ENCODE measurements at regions not wholly inside any gene's neighbourhood (a gene's known extent, or its start where the extent isn't known, plus 50 kb on each side); places are given as distances from the start of the nearest gene placed in this dataset.
"Not testable (repeated sequence)": the region's sequence is repeated elsewhere in the genome, so short reads cannot be mapped to it uniquely, and the experiment has no call there.

DNA sequence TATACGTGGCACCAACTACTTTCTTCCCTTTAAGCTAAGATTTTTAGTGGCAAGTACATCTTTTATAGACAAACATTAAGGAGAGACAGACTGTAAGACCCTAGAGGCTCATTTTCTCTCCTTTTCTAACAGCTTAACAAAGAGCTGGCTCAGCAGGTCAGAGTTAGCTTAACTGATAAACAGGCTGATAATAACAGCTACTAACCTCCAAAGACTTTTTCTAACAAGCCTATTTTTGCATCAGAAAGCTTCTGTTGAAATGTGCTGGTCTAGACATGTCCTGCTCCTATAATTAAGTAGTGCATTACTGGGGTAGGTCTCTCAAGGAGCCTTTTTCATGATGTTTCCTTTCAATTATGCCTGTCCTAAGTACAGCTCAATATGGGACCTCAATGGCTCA lies 238.2 kb upstream of the FAM3C start:
- intact Hi-C loops (cut with micrococcal nuclease): no loop called here
- Mint-ChIP-seq H3K4me1 (ENCODE audit: low read depth) (no peaks in the 10 kb centered on the region), H3K9me3 (no peaks in the 10 kb centered on the region), H3K27ac (no peak overlapping the region), H3K4me3 (no peak overlapping the region), H3K36me3 (no peaks in the 10 kb centered on the region), H3K27me3 (no peaks in the 10 kb centered on the region)
- ChIA-PET POLR2A (no interaction called here), CTCF (no interaction called here)
- DNase-seq: no peak

GRCh38 chr7:121633186-121633585 lies 237.1 kb upstream of the FAM3C start:
- H3K4me3 Mint-ChIP-seq: no peak overlapping the region
- CTCF ChIA-PET: no interaction called here
- no peaks in the 10 kb centered on the region for H3K27me3 Mint-ChIP-seq
- POLR2A ChIA-PET: no interaction called here
- intact Hi-C loops (cut with micrococcal nuclease): no loop called here
- no peaks in the 10 kb centered on the region for H3K4me1 Mint-ChIP-seq (ENCODE audit: low read depth)
- H3K9me3 Mint-ChIP-seq: no peaks in the 10 kb centered on the region
- no peak for DNase-seq
- H3K27ac Mint-ChIP-seq: no peak overlapping the region
- H3K36me3 Mint-ChIP-seq: no peaks in the 10 kb centered on the region

DNA sequence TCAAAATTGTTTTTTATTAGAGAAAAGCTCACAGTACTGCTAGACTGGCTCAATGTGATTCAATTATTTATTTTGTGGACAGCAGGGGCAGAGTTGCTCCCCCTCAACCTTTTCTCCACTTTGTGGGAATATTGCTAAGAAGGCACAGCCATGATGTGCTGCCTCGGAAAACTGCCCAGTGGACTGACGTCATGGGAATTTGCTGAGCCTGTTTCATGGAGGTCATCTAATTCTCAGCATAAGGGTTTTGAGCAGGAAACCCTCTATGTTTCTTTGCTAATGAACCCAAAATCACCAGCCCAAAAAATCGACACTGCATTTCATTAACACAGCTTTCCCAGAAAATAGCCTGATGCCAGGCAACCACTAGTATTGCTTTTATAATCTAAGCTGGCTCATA lies 228.8 kb upstream of the FAM3C start:
- Mint-ChIP-seq H3K4me1 (ENCODE audit: low read depth) (no peaks in the 10 kb centered on the region), H3K27me3 (no peaks in the 10 kb centered on the region), H3K36me3 (no peaks in the 10 kb centered on the region), H3K4me3 (no peak overlapping the region), H3K27ac (no peak overlapping the region), H3K9me3 (no peaks in the 10 kb centered on the region)
- POLR2A ChIA-PET: no interaction called here
- no peak for DNase-seq
- CTCF ChIA-PET: no interaction called here
- intact Hi-C loops (cut with micrococcal nuclease): no loop called here

DNA sequence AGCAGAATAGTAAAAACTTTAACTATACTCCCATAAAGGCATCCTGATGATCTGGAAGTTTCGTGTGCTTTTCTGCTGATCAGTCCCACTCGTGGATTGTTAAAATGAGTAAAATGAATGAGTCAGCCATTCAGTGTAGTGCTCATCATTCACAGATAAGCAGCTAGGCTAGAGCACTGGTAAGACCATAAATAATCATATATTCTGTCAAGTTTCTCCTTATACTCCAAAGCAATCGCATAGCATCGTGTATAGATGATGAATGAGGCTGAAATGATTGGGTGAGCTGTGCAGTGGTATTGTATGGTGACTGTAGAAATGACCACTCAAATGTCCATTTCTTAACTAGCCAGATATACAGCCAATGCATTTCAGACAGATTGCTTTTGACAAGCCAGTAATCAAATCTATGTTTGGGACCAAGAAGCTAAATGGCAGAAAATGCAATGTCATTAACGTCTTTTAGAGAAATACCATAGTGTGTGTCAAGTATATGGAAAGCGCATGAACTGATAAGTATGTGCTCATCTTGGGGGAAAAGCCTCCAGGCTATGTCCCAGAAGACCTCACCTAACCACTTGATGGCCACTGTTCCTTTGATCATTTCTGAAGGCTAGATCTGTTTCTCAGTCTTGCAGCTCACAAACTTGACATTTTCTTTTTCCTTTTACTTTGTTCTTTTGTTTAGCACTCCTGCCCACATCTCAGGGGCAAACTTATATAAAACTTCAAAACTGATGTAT lies 227.2 kb upstream of the FAM3C start:
- DNase-seq: no peak
- intact Hi-C loops (cut with micrococcal nuclease): no loop called here
- Mint-ChIP-seq H3K9me3 (no peaks in the 10 kb centered on the region), H3K36me3 (no peaks in the 10 kb centered on the region), H3K4me1 (ENCODE audit: low read depth) (no peaks in the 10 kb centered on the region), H3K4me3 (no peak overlapping the region), H3K27ac (no peak overlapping the region), H3K27me3 (no peaks in the 10 kb centered on the region)
- ChIA-PET CTCF (interaction anchor here (0.6 kb wide), 1 partner anchor 367 kb away, joined by 4 read pairs; no protein-coding TSS in a partner anchor), POLR2A (no interaction called here)

- no peak for DNase-seq
- peaks cover 3% of the 10 kb centered on the region for H3K9me3 Mint-ChIP-seq
- no peaks in the 10 kb centered on the region for H3K27me3 Mint-ChIP-seq
- no peak overlapping the region for H3K4me3 Mint-ChIP-seq
- no peaks in the 10 kb centered on the region for H3K4me1 Mint-ChIP-seq (ENCODE audit: low read depth)
- no peaks in the 10 kb centered on the region for H3K36me3 Mint-ChIP-seq
- POLR2A ChIA-PET: no interaction called here
- intact Hi-C loops (cut with micrococcal nuclease): no loop called here
- CTCF ChIA-PET: no interaction called here
- H3K27ac Mint-ChIP-seq: no peak overlapping the region
Observed at GRCh38 chr7:121621937-121622336, 225.8 kb upstream of the FAM3C start.

DNA sequence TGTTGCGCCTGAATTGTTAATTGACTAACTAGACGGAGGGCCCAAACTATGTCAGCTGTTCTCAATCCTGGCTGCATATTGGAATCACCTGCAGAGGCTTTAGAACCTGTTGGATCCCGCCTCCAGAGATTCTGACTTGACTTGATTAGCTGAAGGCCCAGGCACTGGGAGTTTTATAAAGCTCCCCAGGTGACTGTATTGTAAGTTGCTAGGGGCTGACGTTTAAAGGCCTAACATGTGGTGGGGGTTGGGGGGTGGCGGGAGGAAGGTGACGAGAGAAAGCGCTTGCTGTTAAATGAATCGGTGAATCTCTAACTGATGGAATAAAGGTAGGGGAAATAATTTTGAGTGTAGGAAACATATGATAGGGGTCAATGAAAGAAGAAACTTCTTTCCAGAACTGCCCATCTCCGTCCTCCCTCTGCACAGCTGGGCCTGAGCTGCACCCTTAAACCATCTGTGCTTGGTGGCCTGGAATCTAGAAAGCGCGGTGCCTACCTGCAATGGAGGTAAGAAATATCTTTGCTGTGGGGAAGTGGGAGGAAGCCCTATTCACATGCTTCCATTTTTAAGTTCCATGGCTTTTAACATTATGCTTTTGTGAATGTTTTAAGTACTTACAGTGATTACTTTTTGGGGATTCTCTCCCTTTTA lies 225.0 kb upstream of the FAM3C start:
- Mint-ChIP-seq H3K9me3 (peaks cover 3% of the 10 kb centered on the region), H3K36me3 (no peaks in the 10 kb centered on the region), H3K4me1 (ENCODE audit: low read depth) (no peaks in the 10 kb centered on the region), H3K27ac (no peak overlapping the region), H3K27me3 (no peaks in the 10 kb centered on the region), H3K4me3 (no peak overlapping the region)
- POLR2A ChIA-PET: no interaction called here
- intact Hi-C loops (cut with micrococcal nuclease): no loop called here
- CTCF ChIA-PET: no interaction called here
- no peak for DNase-seq

DNA sequence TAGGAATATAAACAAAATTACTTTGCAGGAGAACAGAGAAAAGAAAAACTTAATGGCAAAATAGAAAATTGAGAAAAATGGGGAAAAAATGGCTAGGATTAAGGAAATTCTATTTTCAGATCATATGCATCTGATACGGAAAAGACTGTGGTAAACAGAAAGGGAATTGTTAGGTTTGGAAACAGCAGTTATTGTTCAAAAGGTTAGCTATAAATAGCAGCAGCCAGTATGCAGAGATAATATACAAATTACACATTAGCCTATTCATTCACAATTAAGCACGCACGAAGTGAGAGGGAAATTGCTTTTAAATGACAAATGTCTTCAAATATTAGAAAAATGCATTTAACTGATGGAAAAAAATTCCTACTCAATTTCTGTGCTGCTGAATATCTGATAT lies 224.1 kb upstream of the FAM3C start:
- POLR2A ChIA-PET: no interaction called here

DNA sequence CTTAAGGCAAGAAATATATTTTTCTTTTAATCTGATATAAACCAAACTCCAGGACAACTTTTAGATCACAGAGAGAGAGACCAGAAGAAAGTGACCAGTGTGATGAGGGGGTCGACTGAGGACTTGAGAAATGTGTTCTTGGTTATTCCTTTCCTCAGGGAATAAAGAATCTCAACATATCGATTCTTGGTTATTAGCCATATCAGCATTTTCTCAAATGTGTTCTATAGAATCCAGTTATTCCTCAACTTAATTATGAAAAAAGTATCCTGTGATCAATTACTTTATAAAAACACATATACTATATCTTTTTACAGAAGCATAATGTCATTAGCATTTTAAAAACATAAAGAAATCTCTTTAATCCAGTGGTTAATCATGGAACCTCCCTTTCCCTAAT lies 222.1 kb upstream of the FAM3C start:
- H3K9me3 Mint-ChIP-seq: peaks cover 3% of the 10 kb centered on the region
- intact Hi-C loops (cut with micrococcal nuclease): no loop called here
- no peak for DNase-seq
- POLR2A ChIA-PET: no interaction called here
- H3K4me3 Mint-ChIP-seq: no peak overlapping the region
- no peak overlapping the region for H3K27ac Mint-ChIP-seq
- H3K36me3 Mint-ChIP-seq: no peaks in the 10 kb centered on the region
- H3K27me3 Mint-ChIP-seq: no peaks in the 10 kb centered on the region
- CTCF ChIA-PET: no interaction called here
- no peaks in the 10 kb centered on the region for H3K4me1 Mint-ChIP-seq (ENCODE audit: low read depth)

More for the DNA sequence above, 224.1 kb upstream of the FAM3C start:
- CTCF ChIA-PET: no interaction called here
- Mint-ChIP-seq H3K27me3 (no peaks in the 10 kb centered on the region), H3K9me3 (peaks cover 3% of the 10 kb centered on the region), H3K4me3 (no peak overlapping the region), H3K4me1 (ENCODE audit: low read depth) (no peaks in the 10 kb centered on the region), H3K27ac (no peak overlapping the region), H3K36me3 (no peaks in the 10 kb centered on the region)
- no peak for DNase-seq
- intact Hi-C loops (cut with micrococcal nuclease): no loop called here

- ChIA-PET CTCF (no interaction called here), POLR2A (no interaction called here)
- no peak overlapping the region for H3K27ac Mint-ChIP-seq
- H3K4me3 Mint-ChIP-seq: no peak overlapping the region
- H3K4me1 Mint-ChIP-seq (ENCODE audit: low read depth): no peaks in the 10 kb centered on the region
- H3K27me3 Mint-ChIP-seq: no peaks in the 10 kb centered on the region
- H3K9me3 Mint-ChIP-seq: no peaks in the 10 kb centered on the region
- H3K36me3 Mint-ChIP-seq: no peaks in the 10 kb centered on the region
- DNase-seq: no peak
- intact Hi-C loops (cut with micrococcal nuclease): no loop called here
Observed at GRCh38 chr7:121610243-121610642, 214.1 kb upstream of the FAM3C start.

- POLR2A ChIA-PET: no interaction called here
Observed at GRCh38 chr7:121609208-121609607, 213.1 kb upstream of the FAM3C start.

DNA sequence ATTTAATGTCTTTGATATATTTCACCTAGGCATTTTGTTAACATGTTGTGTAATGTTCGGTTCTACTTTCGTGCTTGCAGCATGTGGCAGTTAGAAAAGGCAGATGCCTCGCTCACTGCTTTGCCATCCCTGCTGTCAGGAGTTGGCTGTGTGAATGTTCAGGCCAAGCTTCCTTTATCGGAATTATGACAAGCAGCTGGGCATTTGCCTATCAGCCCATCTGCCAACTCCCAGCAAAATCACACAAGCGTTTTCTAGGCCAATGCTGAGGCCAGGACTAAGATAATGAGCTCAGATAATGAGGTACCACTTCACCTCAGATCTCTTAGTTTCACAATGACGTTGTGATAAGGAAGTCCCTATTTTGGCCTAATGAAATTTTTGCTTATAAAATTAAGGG lies 212.7 kb upstream of the FAM3C start:
- H3K36me3 Mint-ChIP-seq: no peaks in the 10 kb centered on the region
- no peaks in the 10 kb centered on the region for H3K9me3 Mint-ChIP-seq
- no peaks in the 10 kb centered on the region for H3K4me1 Mint-ChIP-seq (ENCODE audit: low read depth)
- POLR2A ChIA-PET: no interaction called here
- H3K27me3 Mint-ChIP-seq: no peaks in the 10 kb centered on the region
- intact Hi-C loops (cut with micrococcal nuclease): no loop called here
- H3K4me3 Mint-ChIP-seq: no peak overlapping the region
- no peak for DNase-seq
- H3K27ac Mint-ChIP-seq: no peak overlapping the region
- CTCF ChIA-PET: no interaction called here

More at GRCh38 chr7:121609208-121609607, 213.1 kb upstream of the FAM3C start:
- Mint-ChIP-seq H3K36me3 (no peaks in the 10 kb centered on the region), H3K9me3 (no peaks in the 10 kb centered on the region), H3K4me1 (ENCODE audit: low read depth) (no peaks in the 10 kb centered on the region), H3K27ac (no peak overlapping the region), H3K4me3 (no peak overlapping the region), H3K27me3 (no peaks in the 10 kb centered on the region)
- CTCF ChIA-PET: no interaction called here
- intact Hi-C loops (cut with micrococcal nuclease): no loop called here
- DNase-seq: no peak

DNA sequence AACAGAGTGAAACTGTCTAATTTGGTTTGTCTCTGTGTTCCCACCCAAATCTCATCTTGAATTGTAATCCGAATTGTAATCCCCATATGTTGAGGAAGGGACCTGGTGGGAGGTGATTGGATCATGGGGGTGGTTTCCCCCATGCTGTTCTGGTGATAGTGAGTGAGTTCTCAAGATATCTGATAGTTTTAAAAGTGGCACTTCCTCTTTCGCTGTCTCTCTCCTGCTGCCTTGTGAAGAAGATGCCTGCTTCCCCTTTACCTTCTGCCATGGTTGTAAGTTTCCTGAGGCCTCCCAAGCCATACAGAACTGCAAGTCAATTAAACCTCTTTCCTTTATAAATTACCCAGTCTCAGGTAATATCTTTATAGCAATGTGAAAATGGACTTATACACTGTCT lies 212.1 kb upstream of the FAM3C start:
- CTCF ChIA-PET; H3K9me3 Mint-ChIP-seq; H3K4me3 Mint-ChIP-seq; POLR2A ChIA-PET; DNase-seq; intact Hi-C loops (cut with micrococcal nuclease); H3K36me3 Mint-ChIP-seq; H3K27me3 Mint-ChIP-seq; H3K4me1 Mint-ChIP-seq (ENCODE audit: low read depth); H3K27ac Mint-ChIP-seq: not testable (repeated sequence)

GRCh38 chr7:121605317-121605680 lies 209.2 kb upstream of the FAM3C start:
- no peaks in the 10 kb centered on the region for H3K4me1 Mint-ChIP-seq (ENCODE audit: low read depth)
- ChIA-PET CTCF (interaction anchor here (0.5 kb wide), 1 partner anchor 392 kb away, joined by 3 read pairs; no protein-coding TSS in a partner anchor), POLR2A (interaction anchor here (0.5 kb wide), 1 partner anchor 373 kb away, joined by 3 read pairs; no protein-coding TSS in a partner anchor)
- H3K27ac Mint-ChIP-seq: no peak overlapping the region
- H3K4me3 Mint-ChIP-seq: no peak overlapping the region
- no peaks in the 10 kb centered on the region for H3K36me3 Mint-ChIP-seq
- DNase-seq: no peak
- no peaks in the 10 kb centered on the region for H3K9me3 Mint-ChIP-seq
- intact Hi-C loops (cut with micrococcal nuclease): no loop called here
- H3K27me3 Mint-ChIP-seq: peaks cover 2% of the 10 kb centered on the region

All from activated CD4-positive, alpha-beta memory T cell treated with anti-CD3 and anti-CD28 coated beads for 36 hours (primary cell).